Fibroblast of the conjunctiva (primary cell): ENCODE measurements at regions not wholly inside any gene's neighbourhood (a gene's known extent, or its start where the extent isn't known, plus 50 kb on each side); places are given as distances from the start of the nearest gene placed in this dataset.
"Not testable (repeated sequence)": the region's sequence is repeated elsewhere in the genome, so short reads cannot be mapped to it uniquely, and the experiment has no call there.

ENCODE experiments used
- DNase-seq: peaks from one replicate; pipeline ENCODE4 v3.0.0-alpha.2; 2010; ENCODE audit warnings: low read depth

DNA sequence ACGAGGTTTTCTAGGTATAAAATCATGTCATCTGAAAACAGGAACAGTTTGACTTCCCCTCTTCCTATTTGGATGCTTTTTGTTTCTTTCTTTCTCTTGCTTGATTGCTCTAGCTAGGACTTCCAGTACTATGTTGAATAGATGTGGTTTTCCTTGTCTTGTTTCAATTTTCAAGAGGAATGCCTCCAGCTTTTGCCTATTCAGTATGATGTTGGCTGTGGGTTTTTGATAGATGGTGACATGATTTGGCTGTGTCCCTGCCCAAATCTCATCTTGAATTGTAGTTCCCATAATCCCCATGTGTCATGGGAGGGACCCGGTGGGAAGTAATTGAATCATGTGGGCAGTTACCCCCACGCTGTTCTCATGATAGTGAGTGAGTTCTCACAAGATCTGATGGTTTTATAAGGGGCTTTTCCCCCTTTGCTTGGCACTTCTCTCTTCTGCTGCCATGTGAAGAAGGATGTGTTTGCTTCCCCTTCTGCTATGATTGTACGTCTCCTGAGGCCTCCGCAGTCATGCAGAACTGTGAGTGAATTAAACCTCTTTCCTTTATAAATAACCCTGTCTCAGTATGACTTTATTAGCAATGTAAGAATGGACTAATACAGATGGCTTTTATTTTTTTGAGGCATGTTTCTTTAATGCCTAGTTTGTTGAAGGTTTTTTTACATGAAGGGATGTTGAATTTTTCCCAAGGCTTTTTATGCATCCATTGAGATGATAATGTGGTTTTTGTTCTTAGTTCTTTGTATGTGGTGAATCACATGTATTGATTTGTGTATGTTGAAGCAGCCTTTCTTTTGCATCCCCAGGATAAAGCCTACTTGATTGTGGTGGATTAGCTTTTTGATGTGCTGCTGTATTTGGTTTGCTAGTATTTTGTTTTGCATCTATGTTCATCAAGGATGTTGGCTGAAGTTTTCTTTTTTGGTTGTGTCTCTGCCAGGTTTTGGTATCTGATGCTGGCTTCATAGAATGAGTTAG lies 239.1 kb downstream of the THBS2 start:
- DNase-seq = no peak

GRCh38 chr6:169009628-169010027 lies 244.0 kb downstream of the THBS2 start:
- DNase-seq = no peak

DNA sequence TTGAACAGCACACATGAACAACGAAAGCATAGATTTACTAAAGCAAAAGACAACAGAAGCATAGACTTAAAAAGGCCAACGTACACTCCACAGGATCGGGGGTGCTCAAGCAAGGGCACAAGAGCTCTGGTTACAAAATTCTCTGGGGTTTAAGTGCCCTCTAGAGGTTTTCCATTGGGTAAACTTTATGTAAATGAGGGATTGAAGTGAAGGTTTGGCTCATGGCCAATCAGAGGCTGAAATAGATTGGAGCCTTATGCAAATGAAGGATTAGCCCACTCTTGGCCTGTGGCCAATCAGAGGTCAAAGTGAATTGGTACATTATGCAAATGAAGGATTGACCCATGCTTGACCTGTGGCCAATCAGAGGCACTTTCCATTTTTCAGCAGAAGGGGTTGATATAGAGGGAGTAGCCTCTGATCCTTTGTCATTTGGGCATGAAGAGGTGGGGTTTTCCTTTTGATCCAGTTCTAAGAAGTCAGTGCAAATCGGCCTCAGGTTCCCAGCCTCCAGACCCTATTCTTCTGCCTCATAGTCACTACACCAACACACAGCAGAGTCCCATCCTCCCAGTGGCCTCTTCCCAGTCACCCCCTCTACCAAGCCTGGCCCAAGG lies 244.9 kb downstream of the THBS2 start:
- no peak for DNase-seq

DNA sequence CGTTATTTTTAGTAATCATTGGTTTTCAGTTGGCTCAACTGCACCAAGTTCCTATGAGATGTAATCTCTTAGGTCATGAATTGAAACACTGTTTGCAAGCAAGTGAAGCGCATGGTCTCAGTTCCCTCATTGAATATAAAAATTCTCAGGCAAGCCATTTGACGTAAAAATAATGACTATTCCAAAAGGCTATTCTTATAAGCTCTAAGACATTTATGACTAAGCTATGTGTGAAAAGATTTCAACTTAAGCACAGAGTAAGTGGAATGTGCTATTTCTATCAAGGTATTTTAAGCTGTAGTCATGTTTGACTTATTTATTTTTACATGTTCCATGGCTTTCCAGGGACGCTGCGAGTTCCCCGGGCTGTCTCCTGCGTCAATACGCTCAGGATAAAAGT lies 248.5 kb downstream of the THBS2 start:
- DNase-seq = no peak

DNA sequence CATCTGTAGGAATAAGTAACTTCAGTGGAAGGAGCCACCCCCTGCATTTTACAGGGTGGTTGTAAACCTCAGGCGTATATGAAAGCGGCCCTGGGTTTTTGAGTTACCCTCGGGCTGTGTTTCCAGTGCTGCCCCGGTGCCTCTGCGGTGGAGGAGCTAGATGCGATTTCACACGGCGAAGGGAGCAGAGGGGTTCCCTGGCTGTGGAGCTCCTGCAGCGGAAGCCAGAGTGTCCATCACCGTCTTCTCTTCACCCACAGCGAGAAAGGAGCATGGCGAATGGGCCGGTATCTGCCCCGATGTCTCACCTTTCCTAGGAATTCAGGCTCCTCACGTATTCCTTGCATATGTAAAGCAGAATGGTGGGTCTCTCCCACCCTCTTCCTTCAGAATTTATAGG lies 253.6 kb downstream of the THBS2 start:
- DNase-seq = no peak

DNA sequence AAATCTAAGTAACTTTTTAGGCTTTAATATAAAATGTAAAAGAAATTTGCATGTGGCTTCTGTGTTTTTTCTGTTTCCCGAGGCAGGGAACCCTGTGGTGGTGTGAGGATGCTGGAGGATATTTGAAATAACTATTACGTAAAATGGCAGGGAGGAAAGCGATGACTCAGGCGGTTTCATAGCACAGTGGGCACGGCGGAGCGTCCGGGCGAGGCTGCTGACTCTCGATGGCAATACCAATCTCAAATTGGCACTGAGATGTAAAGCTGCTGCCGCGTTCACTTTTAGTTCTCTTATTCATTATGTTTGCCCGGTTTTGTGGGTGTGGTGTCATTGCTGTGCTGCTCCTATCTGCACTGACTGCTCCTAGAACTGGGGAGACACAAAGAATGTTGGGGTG lies 254.3 kb downstream of the THBS2 start:
- DNase-seq = no peak

- no peak for DNase-seq
Observed at GRCh38 chr6:168996356-168996625, 257.4 kb downstream of the THBS2 start.

DNA sequence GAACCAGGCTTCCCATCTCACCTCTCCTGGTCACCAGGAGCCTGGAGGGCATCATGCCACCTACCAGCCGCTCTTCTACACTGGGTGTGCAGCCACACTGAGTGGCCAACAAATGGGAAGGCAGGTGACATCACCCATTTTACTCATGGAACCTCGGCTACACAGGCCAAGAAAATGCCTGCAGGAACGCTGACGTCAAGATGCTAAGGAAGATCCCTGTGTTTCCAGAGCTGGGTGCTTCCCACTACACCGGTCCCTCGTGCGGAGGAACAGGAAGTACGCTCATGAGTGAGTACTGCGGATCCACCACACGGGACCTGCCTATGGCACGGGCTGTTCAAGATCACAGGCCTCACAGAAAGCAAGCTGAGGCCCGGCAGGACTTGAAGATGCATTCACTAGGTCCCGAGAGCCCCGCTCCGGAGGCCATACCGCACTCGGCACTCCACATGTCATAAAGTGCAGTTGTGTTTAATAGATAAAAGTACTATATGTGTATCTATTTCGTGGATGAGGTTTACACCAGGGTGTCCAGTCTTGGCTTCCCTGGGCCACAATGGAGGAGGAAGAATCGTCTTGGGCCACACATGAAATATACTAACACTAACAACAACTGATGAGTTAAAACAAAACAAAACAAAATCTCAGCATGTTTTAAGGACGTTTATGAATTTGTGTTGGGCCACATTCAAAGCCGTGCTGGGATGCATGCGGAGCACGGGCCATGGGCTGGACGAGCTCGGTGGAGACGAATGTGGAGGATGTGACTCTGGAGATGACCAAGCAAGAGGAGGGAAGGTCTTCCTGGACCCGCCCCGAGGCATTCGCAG lies 257.9 kb downstream of the THBS2 start:
- DNase-seq = no peak

- DNase-seq = no peak
Observed at GRCh38 chr6:168994956-168995355, 258.7 kb downstream of the THBS2 start.

DNA sequence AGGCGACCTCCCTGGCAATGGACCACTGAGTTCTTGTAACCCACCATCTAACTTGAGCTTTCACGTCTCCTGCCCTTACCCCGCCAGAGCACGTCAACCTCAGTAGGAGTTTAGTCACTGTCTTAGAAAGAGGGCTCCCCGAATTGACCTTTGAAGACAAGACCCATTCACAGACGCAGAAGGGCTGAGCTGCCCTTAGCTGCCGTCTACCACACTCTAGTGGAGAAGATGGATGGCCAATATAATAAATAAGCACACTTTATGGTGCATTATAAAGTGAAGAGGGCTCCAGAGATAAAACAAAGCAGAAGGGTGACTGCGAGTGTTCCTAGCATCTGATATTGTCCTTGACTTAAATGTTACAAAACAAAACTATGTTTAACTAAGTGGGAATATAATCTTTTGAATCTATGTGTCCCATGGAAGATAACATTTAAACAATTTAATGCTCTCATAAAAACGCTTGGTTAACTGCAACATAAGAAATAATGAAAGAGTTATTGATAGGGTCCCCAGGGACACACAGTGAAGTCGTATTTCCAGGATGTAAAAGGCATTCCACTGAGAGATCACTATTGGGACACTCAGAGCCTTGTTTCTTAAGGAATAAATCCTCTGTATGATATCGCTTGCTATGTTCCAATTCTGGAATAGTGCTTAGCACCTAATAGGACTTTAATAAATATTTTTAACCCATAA lies 261.1 kb downstream of the THBS2 start:
- no peak for DNase-seq

- DNase-seq = not testable (repeated sequence)
Observed at GRCh38 chr6:168991695-168992094, 262.0 kb downstream of the THBS2 start.

DNA sequence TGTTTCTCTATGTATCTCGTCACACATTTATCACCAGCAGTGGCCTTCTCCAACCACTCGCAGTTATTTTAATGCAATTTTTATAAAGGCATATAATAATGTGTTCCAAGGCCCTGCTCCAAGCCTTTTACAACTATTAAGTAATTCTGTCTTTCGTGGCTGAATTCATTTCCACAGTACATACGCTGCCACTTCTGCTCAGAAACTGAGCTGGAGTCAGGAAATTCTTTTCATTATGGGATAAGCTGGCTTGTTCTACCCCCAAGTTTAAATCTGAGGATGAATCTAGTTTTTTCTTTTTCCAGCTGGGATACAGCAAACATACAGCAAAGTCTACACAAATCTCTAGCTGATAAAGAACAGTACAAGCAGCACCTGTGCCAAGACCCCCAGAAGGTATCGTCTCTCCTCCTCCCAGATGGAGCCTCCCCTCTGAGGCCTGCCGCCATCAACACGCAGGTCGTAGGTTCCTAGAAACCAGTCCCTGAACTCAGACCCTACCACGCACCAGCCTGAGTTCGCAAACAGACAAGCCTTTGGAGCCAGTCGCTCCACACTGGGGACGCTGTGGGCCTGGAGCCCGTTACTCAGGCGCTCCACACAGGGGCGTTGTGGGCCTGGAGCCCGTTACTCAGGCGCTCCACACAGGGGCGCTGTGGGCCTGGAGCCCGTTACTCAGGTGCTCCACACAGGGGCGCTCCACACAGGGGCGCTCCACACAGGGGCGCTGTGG lies 263.5 kb downstream of the THBS2 start:
- DNase-seq = no peak

GRCh38 chr6:168989421-168989820 lies 264.2 kb downstream of the THBS2 start:
- no peak for DNase-seq

DNA sequence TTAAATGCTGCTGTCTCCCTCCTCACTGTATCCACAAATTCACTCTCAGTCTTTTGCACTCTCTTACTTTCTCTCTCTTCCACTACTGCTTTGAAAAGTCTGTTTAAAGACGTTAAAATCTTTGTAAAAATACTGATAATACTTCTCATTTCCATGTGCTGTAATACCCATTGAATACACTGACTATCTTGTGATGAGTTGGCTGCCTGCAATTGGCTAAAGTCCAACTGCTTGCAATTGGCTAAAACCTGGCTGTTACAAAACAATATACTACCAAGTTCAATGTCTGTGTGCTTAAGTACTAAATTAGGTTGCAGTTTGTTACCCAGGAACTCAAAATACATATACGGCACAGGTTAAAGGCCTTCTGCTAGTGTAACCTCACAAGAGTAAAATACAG lies 264.8 kb downstream of the THBS2 start:
- peak; percentile 26 for DNase-seq

DNA sequence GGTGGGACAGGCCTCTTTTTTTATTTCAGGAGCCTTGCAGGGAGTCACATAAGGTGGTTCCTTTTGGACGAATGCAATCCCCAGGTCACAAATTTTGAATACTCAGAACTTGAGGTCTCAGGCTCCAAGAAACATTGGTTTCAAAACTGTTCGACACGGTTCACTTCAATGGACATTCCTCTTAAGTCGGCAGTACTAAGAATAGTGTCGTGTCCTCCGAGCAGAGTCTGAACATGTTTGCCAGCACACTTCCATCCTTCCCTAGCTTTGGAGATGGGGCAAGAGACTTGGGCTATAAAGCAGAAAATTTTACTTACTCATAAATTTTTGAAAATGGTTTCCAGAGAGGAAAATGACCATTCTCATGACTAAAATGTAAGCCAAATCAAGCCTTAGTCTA lies 265.4 kb downstream of the THBS2 start:
- DNase-seq = no peak

DNA sequence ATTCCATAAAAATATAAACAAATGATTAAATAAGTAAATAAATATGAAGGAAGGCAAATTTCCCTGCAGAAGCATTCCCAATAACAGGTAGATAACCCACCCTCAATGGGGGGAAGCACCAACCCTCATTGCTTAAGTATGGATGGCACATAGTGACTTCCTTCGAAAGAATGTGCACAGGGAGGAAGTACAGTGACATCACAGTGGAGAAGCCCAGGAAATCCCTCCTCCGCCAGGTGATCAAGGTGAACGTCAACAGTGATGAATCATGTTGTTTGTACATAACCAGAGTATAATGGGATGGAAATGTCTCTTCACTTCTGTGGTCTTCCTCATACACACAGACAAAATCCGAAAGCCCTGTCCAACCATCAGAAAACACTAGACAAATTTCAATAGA lies 267.9 kb downstream of the THBS2 start:
- DNase-seq = no peak

DNA sequence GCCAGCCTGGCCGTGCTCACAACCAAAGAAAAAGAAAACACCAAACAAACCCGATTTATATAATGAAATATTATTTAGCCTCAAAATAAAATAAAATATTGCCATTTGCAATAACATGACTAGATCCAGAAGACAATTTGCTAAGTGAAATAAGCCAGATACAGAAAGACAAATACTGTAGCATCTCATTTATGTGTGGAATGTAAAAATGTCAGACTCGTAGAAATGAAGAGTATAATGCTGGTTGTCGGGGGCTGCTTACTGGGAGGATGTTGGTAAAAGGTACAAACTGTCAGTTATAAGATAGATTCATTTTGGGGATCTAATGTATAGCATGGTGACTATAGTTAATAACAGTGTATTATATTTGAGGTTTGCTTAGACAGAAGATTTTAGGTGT lies 269.7 kb downstream of the THBS2 start:
- DNase-seq = no peak

GRCh38 chr6:168981187-168981586 lies 272.5 kb downstream of the THBS2 start:
- DNase-seq = no peak

DNA sequence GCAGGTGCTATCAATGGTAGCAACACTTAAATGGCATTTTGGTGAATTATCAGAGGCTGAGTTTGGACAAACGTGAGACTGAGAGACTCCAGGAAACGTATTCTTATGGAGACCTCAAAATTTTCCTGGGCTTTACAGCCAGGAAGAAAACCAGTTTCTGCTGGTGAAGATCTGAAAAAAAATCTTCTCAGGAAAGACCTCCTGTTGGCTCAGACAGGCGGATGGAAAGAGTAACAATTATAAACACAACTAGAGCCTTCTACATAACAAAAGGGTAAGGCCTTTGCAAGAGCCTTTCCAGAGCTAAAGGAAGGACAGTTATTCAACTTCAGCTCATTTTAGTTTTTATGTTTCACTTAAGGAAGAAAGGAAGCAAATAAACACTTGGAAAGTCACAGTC lies 274.4 kb downstream of the THBS2 start:
- no peak for DNase-seq

GRCh38 chr6:168972128-168972527 lies 281.5 kb downstream of the THBS2 start:
- DNase-seq = no peak

DNA sequence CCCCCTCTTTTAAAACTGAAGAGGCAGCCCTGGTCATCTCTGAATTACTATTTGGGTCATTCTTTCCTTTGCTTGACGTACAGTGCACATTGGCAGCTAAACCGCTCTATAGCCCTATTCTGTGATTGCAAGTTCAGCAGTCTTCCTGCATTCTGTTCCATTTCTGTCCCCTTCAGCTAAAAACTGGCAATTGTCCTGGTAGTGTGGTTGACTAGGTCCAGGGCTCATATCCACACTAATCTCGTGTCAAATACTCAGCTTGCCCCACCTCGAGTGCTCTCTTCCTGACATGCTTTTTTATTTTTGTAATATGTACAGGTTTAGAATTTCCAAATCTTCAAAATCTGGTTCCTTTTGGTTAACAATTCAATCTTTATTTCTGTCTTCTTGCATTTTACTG lies 282.1 kb downstream of the THBS2 start:
- DNase-seq = no peak

- DNase-seq = no peak
Observed at GRCh38 chr6:168968801-168969200, 284.8 kb downstream of the THBS2 start.
